ENCODE measurements at regions not wholly inside any gene's neighbourhood (a gene's known extent, or its start where the extent isn't known, plus 50 kb on each side); places are given as distances from the start of the nearest gene placed in this dataset.

GRCh38 chr4:20443015-20443805, 191.5 kb downstream of the SLIT2 start:
- no peak overlapping the region for H3K4me2 ChIP-seq
- H3K4me3 ChIP-seq (IDR thresholded peaks at IDR 0.05; ENCODE audit: insufficient read depth, low read depth, low read length), result no peak overlapping the region
- no peaks in the 10 kb centered on the region for H3K4me1 ChIP-seq (ENCODE audit: low read depth, poor library complexity, severe bottlenecking)
- H3K36me3 ChIP-seq (ENCODE audit: insufficient read depth), result no peaks in the 10 kb centered on the region
- H3K27me3 ChIP-seq (ENCODE audit: insufficient read depth, low read depth), result no peaks in the 10 kb centered on the region
- no peaks in the 10 kb centered on the region for H3K79me2 ChIP-seq (ENCODE audit: insufficient read depth, low read depth)
- TF ChIP-seq, protein P1, sequence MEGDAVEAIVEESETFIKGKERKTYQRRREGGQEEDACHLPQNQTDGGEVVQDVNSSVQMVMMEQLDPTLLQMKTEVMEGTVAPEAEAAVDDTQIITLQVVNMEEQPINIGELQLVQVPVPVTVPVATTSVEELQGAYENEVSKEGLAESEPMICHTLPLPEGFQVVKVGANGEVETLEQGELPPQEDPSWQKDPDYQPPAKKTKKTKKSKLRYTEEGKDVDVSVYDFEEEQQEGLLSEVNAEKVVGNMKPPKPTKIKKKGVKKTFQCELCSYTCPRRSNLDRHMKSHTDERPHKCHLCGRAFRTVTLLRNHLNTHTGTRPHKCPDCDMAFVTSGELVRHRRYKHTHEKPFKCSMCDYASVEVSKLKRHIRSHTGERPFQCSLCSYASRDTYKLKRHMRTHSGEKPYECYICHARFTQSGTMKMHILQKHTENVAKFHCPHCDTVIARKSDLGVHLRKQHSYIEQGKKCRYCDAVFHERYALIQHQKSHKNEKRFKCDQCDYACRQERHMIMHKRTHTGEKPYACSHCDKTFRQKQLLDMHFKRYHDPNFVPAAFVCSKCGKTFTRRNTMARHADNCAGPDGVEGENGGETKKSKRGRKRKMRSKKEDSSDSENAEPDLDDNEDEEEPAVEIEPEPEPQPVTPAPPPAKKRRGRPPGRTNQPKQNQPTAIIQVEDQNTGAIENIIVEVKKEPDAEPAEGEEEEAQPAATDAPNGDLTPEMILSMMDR (conservative IDR thresholded peaks at IDR 0.05; ENCODE audit: low read depth, low read length), result no peak
- no peak overlapping the region for H2AFZ ChIP-seq (ENCODE audit: low read depth)
- H3K9ac ChIP-seq, result no peak overlapping the region
- no peak overlapping the region for H3K27ac ChIP-seq
- no peaks in the 10 kb centered on the region for H4K20me1 ChIP-seq (ENCODE audit: insufficient read depth)

DNA sequence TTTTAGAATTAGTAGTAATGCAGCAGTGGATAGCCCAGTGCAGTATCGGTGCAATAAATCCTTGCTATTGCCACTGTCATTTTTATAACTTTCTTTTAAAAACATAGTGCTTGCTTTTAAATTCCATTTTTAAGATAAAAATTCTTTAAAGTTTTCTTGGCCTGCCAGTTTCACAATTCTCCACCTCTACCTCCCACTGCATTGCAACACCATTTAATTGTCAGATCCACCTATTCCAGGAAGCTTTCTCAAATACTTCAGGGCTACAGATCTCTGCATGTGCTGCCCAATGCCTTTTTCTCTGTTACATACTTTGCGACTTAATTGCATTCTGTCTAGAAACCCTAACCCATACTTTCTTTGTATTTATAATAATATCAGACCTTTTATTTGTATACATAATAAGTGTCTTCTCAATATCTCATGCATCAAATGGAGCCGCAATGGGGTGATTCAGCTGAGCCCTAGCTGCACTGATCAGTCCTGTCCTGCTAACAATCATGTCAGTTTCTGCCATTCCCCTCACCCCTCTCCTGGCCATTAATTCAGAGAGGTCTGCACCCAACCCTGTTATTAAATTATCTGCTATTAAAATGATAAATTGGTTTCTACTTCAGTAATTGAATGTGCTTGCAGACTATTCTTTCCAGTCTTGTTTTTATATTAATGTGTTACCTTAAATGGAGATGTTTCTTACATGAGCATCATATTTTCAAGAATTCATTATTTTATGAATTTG, 193.1 kb downstream of the SLIT2 start:
- H3K27ac ChIP-seq, result no peak overlapping the region
- no peaks in the 10 kb centered on the region for H3K27me3 ChIP-seq (ENCODE audit: insufficient read depth, low read depth)
- no peak overlapping the region for H3K9ac ChIP-seq
- TF ChIP-seq, protein P1 (conservative IDR thresholded peaks at IDR 0.05; ENCODE audit: low read depth, low read length), result no peak
- no peak overlapping the region for H3K4me3 ChIP-seq (IDR thresholded peaks at IDR 0.05; ENCODE audit: insufficient read depth, low read depth, low read length)
- no peaks in the 10 kb centered on the region for H3K79me2 ChIP-seq (ENCODE audit: insufficient read depth, low read depth)
- no peak overlapping the region for H2AFZ ChIP-seq (ENCODE audit: low read depth)
- no peaks in the 10 kb centered on the region for H3K4me1 ChIP-seq (ENCODE audit: low read depth, poor library complexity, severe bottlenecking)
- no peaks in the 10 kb centered on the region for H3K36me3 ChIP-seq (ENCODE audit: insufficient read depth)
- no peak overlapping the region for H3K4me2 ChIP-seq
- H4K20me1 ChIP-seq (ENCODE audit: insufficient read depth), result no peaks in the 10 kb centered on the region

DNA sequence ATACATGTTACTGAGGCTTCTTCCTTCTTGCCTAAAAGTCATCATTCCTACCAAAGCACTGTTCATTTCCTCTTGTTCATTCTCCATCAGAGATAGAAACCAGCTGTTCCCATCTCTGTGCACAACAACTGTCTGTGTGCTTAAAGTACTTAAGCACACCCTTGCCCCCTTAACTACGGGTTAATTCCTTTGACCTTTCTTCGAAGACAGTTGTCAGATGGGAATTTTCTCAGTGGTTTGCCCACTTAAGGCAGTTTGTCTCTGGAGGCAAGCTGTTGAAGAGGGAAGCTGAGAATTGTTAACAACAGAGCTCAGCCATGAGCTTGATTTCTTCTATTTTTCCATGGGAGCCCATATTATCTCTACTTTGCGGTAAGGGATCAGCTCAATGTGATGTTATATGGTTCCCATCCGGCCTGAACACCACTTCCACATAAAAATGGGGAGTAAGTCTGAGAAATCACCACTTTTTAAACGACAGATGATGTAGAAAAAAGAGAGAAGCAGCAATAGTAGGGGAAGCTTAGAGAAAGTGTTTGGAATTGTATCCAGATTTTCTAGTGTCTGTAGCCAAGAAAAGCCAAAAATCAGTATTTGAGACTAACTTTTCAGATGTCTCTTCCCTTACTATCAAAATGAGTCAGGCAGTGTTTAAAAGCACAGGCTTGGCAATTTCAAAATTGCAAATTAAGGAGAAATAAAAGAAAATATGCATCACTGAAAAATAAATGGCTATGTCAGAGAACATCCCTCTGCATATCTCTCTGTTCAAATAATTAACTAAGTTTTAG, 194.4 kb downstream of the SLIT2 start:
- H3K27ac ChIP-seq, result no peak overlapping the region

DNA sequence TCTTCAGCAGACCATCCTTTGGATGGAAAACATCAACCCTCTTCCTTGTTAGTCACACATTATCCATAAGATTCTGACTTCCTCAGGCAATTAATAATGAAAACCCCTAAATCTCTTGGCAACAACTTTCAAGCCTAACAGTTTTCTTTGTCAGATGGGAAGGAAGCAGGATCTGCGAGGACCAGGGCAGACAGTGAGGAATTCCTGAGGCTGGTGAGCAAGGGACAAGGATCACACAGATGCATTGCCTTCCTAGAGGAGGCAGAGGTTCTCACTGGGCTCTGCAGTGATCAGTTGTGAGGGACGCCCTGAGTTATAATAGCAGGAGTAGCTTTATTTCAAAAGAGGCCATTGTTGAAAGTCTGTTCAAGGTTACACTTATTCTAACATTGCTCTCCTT, 195.4 kb downstream of the SLIT2 start:
- TF ChIP-seq, protein P1 (conservative IDR thresholded peaks at IDR 0.05; ENCODE audit: low read depth, low read length), result no peak
- no peaks in the 10 kb centered on the region for H3K4me1 ChIP-seq (ENCODE audit: low read depth, poor library complexity, severe bottlenecking)
- no peak overlapping the region for H3K9ac ChIP-seq
- H3K79me2 ChIP-seq (ENCODE audit: insufficient read depth, low read depth), result no peaks in the 10 kb centered on the region
- H4K20me1 ChIP-seq (ENCODE audit: insufficient read depth), result no peaks in the 10 kb centered on the region
- no peaks in the 10 kb centered on the region for H3K27me3 ChIP-seq (ENCODE audit: insufficient read depth, low read depth)
- no peak overlapping the region for H3K4me2 ChIP-seq
- H3K36me3 ChIP-seq (ENCODE audit: insufficient read depth), result no peaks in the 10 kb centered on the region
- no peak overlapping the region for H2AFZ ChIP-seq (ENCODE audit: low read depth)
- H3K27ac ChIP-seq, result no peak overlapping the region
- H3K4me3 ChIP-seq (IDR thresholded peaks at IDR 0.05; ENCODE audit: insufficient read depth, low read depth, low read length), result no peak overlapping the region

More for the DNA sequence above, 194.4 kb downstream of the SLIT2 start:
- TF ChIP-seq, protein P1 (conservative IDR thresholded peaks at IDR 0.05; ENCODE audit: low read depth, low read length), result no peak
- H2AFZ ChIP-seq (ENCODE audit: low read depth), result no peak overlapping the region
- H3K27me3 ChIP-seq (ENCODE audit: insufficient read depth, low read depth), result no peaks in the 10 kb centered on the region
- H4K20me1 ChIP-seq (ENCODE audit: insufficient read depth), result no peaks in the 10 kb centered on the region
- H3K4me1 ChIP-seq (ENCODE audit: low read depth, poor library complexity, severe bottlenecking), result no peaks in the 10 kb centered on the region
- H3K4me3 ChIP-seq (IDR thresholded peaks at IDR 0.05; ENCODE audit: insufficient read depth, low read depth, low read length), result no peak overlapping the region
- H3K4me2 ChIP-seq, result no peak overlapping the region
- no peaks in the 10 kb centered on the region for H3K36me3 ChIP-seq (ENCODE audit: insufficient read depth)
- H3K79me2 ChIP-seq (ENCODE audit: insufficient read depth, low read depth), result no peaks in the 10 kb centered on the region
- H3K9ac ChIP-seq, result no peak overlapping the region
